SK-N-SH treated with all-trans-retinoic acid at 6 μM for 48 hours (cell line): ENCODE measurements at regions not wholly inside any gene's neighbourhood (a gene's known extent, or its start where the extent isn't known, plus 50 kb on each side); places are given as distances from the start of the nearest gene placed in this dataset.

Source experiments
- ATAC-seq: fragments of 200-7000 bp; cut with Tn5 transposase; 3 replicates; pipeline ENCODE4 v1.9.1; 2020; ENCODE audit warnings: mild to moderate bottlenecking, moderate library complexity
- ARNTL ChIP-seq: fragments of 450-650 bp; formaldehyde crosslinking; IDR thresholded peaks from 2 replicates; pipeline ENCODE4 v1.5.0; 2020; ENCODE audit warnings: low read depth, mild to moderate bottlenecking, moderate library complexity, borderline replicate concordance
- BACH2 ChIP-seq: fragments of 250-450 bp; sonication (Bioruptor Pico); IDR thresholded peaks from 2 replicates; pipeline ENCODE4 v1.9.0; 2021; ENCODE audit warnings: mild to moderate bottlenecking, borderline replicate concordance
- CREB5 ChIP-seq: fragments of 250-450 bp; sonication (Bioruptor Pico); IDR thresholded peaks from 2 replicates; pipeline ENCODE4 v1.5.1; 2020; ENCODE audit warnings: low read depth, mild to moderate bottlenecking, moderate library complexity
- CSDC2 ChIP-seq: fragments of 250-450 bp; sonication (Bioruptor Pico); IDR thresholded peaks from 2 replicates; pipeline ENCODE4 v1.5.0; 2020; ENCODE audit warnings: mild to moderate bottlenecking, moderate library complexity
- CSRNP3 ChIP-seq: fragments of 250-450 bp; sonication (Bioruptor Pico); IDR thresholded peaks from 2 replicates; pipeline ENCODE4 v1.5.1; 2021; ENCODE audit warnings: mild to moderate bottlenecking, moderate library complexity
- ESRRG ChIP-seq: fragments of 250-450 bp; sonication (Bioruptor Pico); IDR thresholded peaks from 2 replicates; pipeline ENCODE4 v1.6.1; 2021; ENCODE audit warnings: mild to moderate bottlenecking
- GLIS3 ChIP-seq: fragments of 250-450 bp; sonication (Bioruptor Pico); IDR thresholded peaks from 2 replicates; pipeline ENCODE4 v1.5.0; 2020; ENCODE audit warnings: mild to moderate bottlenecking, moderate library complexity
- ISL1 ChIP-seq: fragments of 250-450 bp; sonication (Bioruptor Pico); IDR thresholded peaks from 2 replicates; pipeline ENCODE4 v2.1.2; 2022; ENCODE audit warnings: mild to moderate bottlenecking, moderate library complexity
- OSR1 ChIP-seq: fragments of 250-450 bp; sonication (Bioruptor Pico); IDR thresholded peaks from 2 replicates; pipeline ENCODE4 v1.8.0; 2022; ENCODE audit warnings: moderate library complexity, mild to moderate bottlenecking, inconsistent platforms
- PATZ1 ChIP-seq: fragments of 250-450 bp; sonication (Bioruptor Pico); IDR thresholded peaks from 2 replicates; pipeline ENCODE4 v1.8.0; 2020; ENCODE audit warnings: mild to moderate bottlenecking, moderate library complexity, borderline replicate concordance
- POU6F1 ChIP-seq: fragments of 250-450 bp; sonication (Bioruptor Pico); IDR thresholded peaks from 2 replicates; pipeline ENCODE4 v1.8.0; 2021; ENCODE audit warnings: low read depth, mild to moderate bottlenecking, moderate library complexity, borderline replicate concordance
- PPARA ChIP-seq: fragments of 250-450 bp; sonication (Bioruptor Pico); IDR thresholded peaks from 2 replicates; pipeline ENCODE4 v1.5.0; 2020; ENCODE audit warnings: mild to moderate bottlenecking, borderline replicate concordance
- RARB ChIP-seq: fragments of 250-450 bp; sonication (Bioruptor Pico); IDR thresholded peaks from 2 replicates; pipeline ENCODE4 v1.8.0; 2021; ENCODE audit warnings: mild to moderate bottlenecking, moderate library complexity
- SNAI2 ChIP-seq: fragments of 250-450 bp; sonication (Bioruptor Pico); IDR thresholded peaks from 2 replicates; pipeline ENCODE4 v1.5.0; 2020; ENCODE audit warnings: mild to moderate bottlenecking, moderate library complexity
- TOX ChIP-seq: fragments of 250-450 bp; sonication (Bioruptor Pico); IDR thresholded peaks from 2 replicates; pipeline ENCODE4 v1.8.0; 2021; ENCODE audit warnings: mild to moderate bottlenecking, moderate library complexity, borderline replicate concordance
- TSHZ2 ChIP-seq: fragments of 250-450 bp; sonication (Bioruptor Pico); IDR thresholded peaks from 2 replicates; pipeline ENCODE4 v1.5.0; 2020; ENCODE audit warnings: mild to moderate bottlenecking, moderate library complexity
- ZC3H10 ChIP-seq: fragments of 250-450 bp; sonication (Bioruptor Pico); IDR thresholded peaks from 2 replicates; pipeline ENCODE4 v1.5.1; 2021; ENCODE audit warnings: mild to moderate bottlenecking, moderate library complexity
- ZFP3 ChIP-seq: fragments of 250-450 bp; sonication (Bioruptor Pico); IDR thresholded peaks from 2 replicates; pipeline ENCODE4 v1.5.0; 2020; ENCODE audit warnings: mild to moderate bottlenecking, moderate library complexity
- ZFP30 ChIP-seq: fragments of 450-650 bp; formaldehyde crosslinking; IDR thresholded peaks from 2 replicates; pipeline ENCODE4 v1.5.0; 2022; ENCODE audit warnings: mild to moderate bottlenecking, moderate library complexity
- ZNF565 ChIP-seq: fragments of 450-650 bp; formaldehyde crosslinking; conservative IDR thresholded peaks from 2 replicates; pipeline ENCODE4 v1.5.0; 2020; ENCODE audit warnings: low read depth, mild to moderate bottlenecking, moderate library complexity
- ZNF70 ChIP-seq: fragments of 450-650 bp; formaldehyde crosslinking; IDR thresholded peaks from 2 replicates; pipeline ENCODE4 v1.5.0; 2020; ENCODE audit warnings: mild to moderate bottlenecking, moderate library complexity
- ZNF8 ChIP-seq: fragments of 450-650 bp; formaldehyde crosslinking; IDR thresholded peaks from 2 replicates; pipeline ENCODE4 v1.5.0; 2020; ENCODE audit warnings: mild to moderate bottlenecking, moderate library complexity

- no peak for TF ChIP-seq CREB5 (CRISPR knock-in tag)
Measured at GRCh38 chr3:115233021-115233420, 85.9 kb upstream of the ZBTB20 start (continued).

- no peak for TF ChIP-seq BACH2 (CRISPR knock-in tag)
- no peak for TF ChIP-seq OSR1 (CRISPR knock-in tag)
- TF ChIP-seq ZC3H10 (CRISPR knock-in tag): no peak
- TF ChIP-seq ZFP3 (CRISPR knock-in tag): no peak
- no peak for TF ChIP-seq PATZ1 (CRISPR knock-in tag)
- TF ChIP-seq ESRRG (CRISPR knock-in tag): no peak
- TF ChIP-seq GLIS3: no peak
- TF ChIP-seq CSRNP3 (CRISPR knock-in tag): no peak
- no peak for TF ChIP-seq RARB (CRISPR knock-in tag)
- no peak for TF ChIP-seq ZNF565 (CRISPR knock-in tag)
- TF ChIP-seq TSHZ2 (CRISPR knock-in tag): no peak
- no peak for TF ChIP-seq SNAI2 (CRISPR knock-in tag)
- TF ChIP-seq ZFP30 (CRISPR knock-in tag): no peak
- TF ChIP-seq PPARA (CRISPR knock-in tag): no peak
- TF ChIP-seq ZNF8 (CRISPR knock-in tag): no peak
- no peak for TF ChIP-seq CSDC2 (CRISPR knock-in tag)
- TF ChIP-seq ISL1: no peak
- TF ChIP-seq POU6F1 (CRISPR knock-in tag): no peak
- ATAC-seq: no peak
Measured at GRCh38 chr3:115236496-115236895, 89.4 kb upstream of the ZBTB20 start.

- ATAC-seq: peak; percentile 97
- TF ChIP-seq ZFP3 (CRISPR knock-in tag): peak; percentile 87
- TF ChIP-seq ZFP30 (CRISPR knock-in tag): no peak
- no peak for TF ChIP-seq ARNTL (CRISPR knock-in tag)
- peak; percentile 40; the same call in 1 of the 2 replicates for TF ChIP-seq CSDC2 (CRISPR knock-in tag)
- no peak for TF ChIP-seq ZNF565 (CRISPR knock-in tag)
- TF ChIP-seq GLIS3: no peak
- TF ChIP-seq ESRRG (CRISPR knock-in tag): peak; percentile 73; the same call in 1 of the 2 replicates
- no peak for TF ChIP-seq POU6F1 (CRISPR knock-in tag)
- TF ChIP-seq TOX (CRISPR knock-in tag): peak; percentile 96; the same call in 1 of the 2 replicates
- TF ChIP-seq BACH2 (CRISPR knock-in tag): no peak
- no peak for TF ChIP-seq ZNF8 (CRISPR knock-in tag)
- no peak for TF ChIP-seq ZNF70 (CRISPR knock-in tag)
- TF ChIP-seq OSR1 (CRISPR knock-in tag): no peak
- TF ChIP-seq RARB (CRISPR knock-in tag): 0 out of 2 replicates have a peak, but pooled peaks have one; percentile 52
- peak; percentile 47; the same call in 1 of the 2 replicates for TF ChIP-seq PATZ1 (CRISPR knock-in tag)
- no peak for TF ChIP-seq PPARA (CRISPR knock-in tag)
- TF ChIP-seq CREB5 (CRISPR knock-in tag): peak; percentile 75
Measured at GRCh38 chr3:115239717-115240116, 92.6 kb upstream of the ZBTB20 start.
